Suprapubic skin (tissue), 4 donors: ENCODE measurements at regions not wholly inside any gene's neighbourhood (a gene's known extent, or its start where the extent isn't known, plus 50 kb on each side); places are given as distances from the start of the nearest gene placed in this dataset.

ENCODE experiments used
- DNase-seq, 2 donors: peaks; one replicate each; pipeline ENCODE4 v3.0.0-alpha.2; 2019; ENCODE audit warnings: low spot score in 2 of 2
- H3K27ac ChIP-seq: fragments of 200-600 bp; sonication (generic); one replicate; pipeline ENCODE4 v1.5.1; 2019
- H3K27me3 ChIP-seq: fragments of 200-600 bp; sonication (generic); one replicate; pipeline ENCODE4 v1.5.1; 2019
- H3K36me3 ChIP-seq: fragments of 200-600 bp; sonication (generic); one replicate; pipeline ENCODE4 v1.5.1; 2019
- H3K4me1 ChIP-seq: fragments of 200-600 bp; sonication (generic); one replicate; pipeline ENCODE4 v1.5.1; 2019
- H3K4me3 ChIP-seq: fragments of 200-600 bp; sonication (generic); one replicate; pipeline ENCODE4 v1.5.1; 2019; ENCODE audit warnings: mild to moderate bottlenecking
- H3K9me3 ChIP-seq: fragments of 200-600 bp; sonication (generic); one replicate; pipeline ENCODE4 v1.5.1; 2019
- CTCF ChIP-seq, 2 donors: fragments of 200-600 bp in 1 of 2; fragments of 450-650 bp in 1 of 2; sonication (generic) in 1 of 2; IDR thresholded peaks; one replicate each; pipeline ENCODE4 v1.5.1; 2016 to 2019; ENCODE audit warnings: antibody characterized with exemption in 2 of 2, mild to moderate bottlenecking in 1 of 2, moderate library complexity in 1 of 2
- EP300 ChIP-seq: sonication (generic); formaldehyde crosslinking; IDR thresholded peaks from one replicate; pipeline ENCODE4 v1.6.1; 2017; ENCODE audit warnings: antibody characterized with exemption
- POLR2A ChIP-seq, 2 donors: fragments of 450-650 bp; IDR thresholded peaks; one replicate each; pipeline ENCODE4 v1.6.1; 2017; ENCODE audit warnings: antibody characterized with exemption in 2 of 2, mild to moderate bottlenecking in 2 of 2, moderate library complexity in 2 of 2
- POLR2AphosphoS5 ChIP-seq, 3 donors: sonication (generic); formaldehyde crosslinking; IDR thresholded peaks; one replicate each; pipeline ENCODE4 v1.6.1; 2017; ENCODE audit warnings: antibody characterized with exemption in 3 of 3
- WGBS: methylation state at CpG from one replicate; pipeline ENCODE4 v1.1.5; 2018; 5-methylcytosine and 5-hydroxymethylcytosine counted together

GRCh38 chr1:68293122-68293521, 60.8 kb upstream of the WLS start:
- no peak for TF ChIP-seq EP300
- no peak for TF ChIP-seq CTCF (IDR thresholded peaks at IDR 0.05)
- no peak for TF ChIP-seq POLR2A (IDR thresholded peaks at IDR 0.05)
- Histone ChIP-seq H3K4me3 (no peak overlapping the region), H3K4me1 (peaks cover 8% of the 10 kb centered on the region), H3K9me3 (no peaks in the 10 kb centered on the region), H3K36me3 (no peaks in the 10 kb centered on the region), H3K27ac (no peak overlapping the region), H3K27me3 (no peaks in the 10 kb centered on the region)
- DNase-seq: no peak
- WGBS: 34% methylated on average over 5 of the region's 5 CpGs

DNA sequence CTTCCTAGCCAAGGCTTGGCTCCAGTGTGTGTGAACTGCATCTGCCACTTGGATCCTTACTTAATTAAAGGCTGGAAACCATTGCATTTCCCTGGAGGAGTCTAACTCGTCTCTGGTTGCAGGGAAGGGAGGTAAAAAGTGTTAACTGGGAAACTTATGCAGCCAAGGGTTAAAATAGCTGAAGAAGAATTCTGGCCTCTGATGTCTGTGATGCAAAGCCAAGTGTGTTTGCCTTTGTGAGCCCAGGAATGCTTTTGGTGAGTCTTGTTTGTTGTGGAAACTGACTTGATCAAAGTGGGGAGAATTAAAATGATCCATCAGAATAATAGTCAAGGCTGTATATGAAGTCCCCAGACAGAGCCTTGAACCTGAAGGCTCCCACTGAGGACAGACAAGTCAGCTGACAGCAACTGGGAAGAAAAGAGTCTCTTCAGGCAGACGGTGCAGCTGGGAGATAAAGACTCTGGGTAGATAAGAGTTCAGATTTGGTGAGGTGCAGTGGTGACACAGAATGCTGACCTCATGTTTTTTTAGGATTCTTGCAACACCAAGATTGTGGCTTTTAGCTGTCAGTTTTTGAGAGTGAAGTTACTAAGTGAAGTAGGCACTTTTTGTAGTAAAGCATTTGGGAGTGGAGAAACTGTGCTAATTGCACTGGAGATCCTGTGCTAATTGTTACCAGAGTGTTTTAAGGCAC, 59.5 kb upstream of the WLS start:
- no peak for TF ChIP-seq POLR2AphosphoS5 (IDR thresholded peaks at IDR 0.05)
- TF ChIP-seq POLR2A (IDR thresholded peaks at IDR 0.05): no peak
- TF ChIP-seq CTCF (IDR thresholded peaks at IDR 0.05): no peak
- no peak for TF ChIP-seq EP300
- H3K4me3 ChIP-seq: no peak overlapping the region
- no peaks in the 10 kb centered on the region for H3K9me3 ChIP-seq
- no peaks in the 10 kb centered on the region for H3K27me3 ChIP-seq
- DNase-seq: no peak
- peaks cover 8% of the 10 kb centered on the region for H3K4me1 ChIP-seq
- WGBS: 30% methylated on average over 2 of the region's 2 CpGs
- H3K27ac ChIP-seq: no peak overlapping the region
- H3K36me3 ChIP-seq: no peaks in the 10 kb centered on the region

DNA sequence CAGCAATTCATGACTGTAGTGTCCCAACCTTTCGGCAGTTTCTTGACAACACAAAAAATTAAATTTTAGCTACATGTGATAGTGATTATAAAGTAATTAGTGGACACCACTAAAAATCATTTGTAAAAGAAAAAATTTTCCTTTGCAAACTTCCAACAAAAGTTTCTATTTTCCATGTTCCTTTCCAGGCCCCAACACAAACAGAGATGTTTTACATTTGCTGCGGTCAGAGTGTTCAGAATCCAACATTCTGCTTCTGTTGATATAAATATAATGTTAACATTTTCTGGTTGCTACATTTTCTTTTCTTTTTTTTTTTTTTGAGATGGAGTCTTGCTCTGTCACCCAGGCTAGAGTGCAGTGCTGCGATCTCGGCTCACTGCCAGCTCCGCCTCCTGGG, 54.9 kb upstream of the WLS start:
- Histone ChIP-seq H3K9me3 (no peaks in the 10 kb centered on the region), H3K4me3 (no peak overlapping the region), H3K27ac (no peak overlapping the region), H3K36me3 (no peaks in the 10 kb centered on the region), H3K4me1 (no peaks in the 10 kb centered on the region), H3K27me3 (no peaks in the 10 kb centered on the region)
- 67% methylated on average over 5 of the region's 5 CpGs for WGBS
- TF ChIP-seq EP300 (no peak), POLR2A (IDR thresholded peaks at IDR 0.05) (no peak), CTCF (IDR thresholded peaks at IDR 0.05) (no peak), POLR2AphosphoS5 (IDR thresholded peaks at IDR 0.05) (no peak)
- DNase-seq: no peak

DNA sequence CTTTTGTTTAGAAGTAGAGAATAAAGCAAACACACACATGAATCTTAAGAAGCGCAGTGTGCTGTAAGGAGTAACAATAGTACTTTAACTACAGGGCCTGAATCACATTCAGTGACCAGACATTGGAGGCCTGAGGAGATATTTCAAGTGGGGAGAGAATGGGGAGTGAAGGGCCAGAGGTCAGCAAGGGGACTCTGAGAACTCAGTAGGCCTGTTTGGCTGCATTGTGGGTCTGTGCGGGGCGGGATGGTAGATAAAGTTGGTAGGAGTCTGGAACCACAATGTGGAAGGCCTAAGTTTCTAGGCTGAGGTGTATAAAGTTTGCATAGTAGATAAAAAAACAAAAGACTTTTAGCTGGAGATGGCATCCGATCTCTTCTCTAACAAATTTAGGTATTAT, 52.7 kb upstream of the WLS start:
- TF ChIP-seq POLR2A (IDR thresholded peaks at IDR 0.05): no peak
- TF ChIP-seq POLR2AphosphoS5 (IDR thresholded peaks at IDR 0.05): no peak
- no peak for TF ChIP-seq CTCF (IDR thresholded peaks at IDR 0.05)
- TF ChIP-seq EP300: no peak
- Histone ChIP-seq H3K4me1 (no peaks in the 10 kb centered on the region), H3K27me3 (no peaks in the 10 kb centered on the region), H3K9me3 (no peaks in the 10 kb centered on the region), H3K4me3 (no peak overlapping the region), H3K36me3 (no peaks in the 10 kb centered on the region), H3K27ac (no peak overlapping the region)
- 96% methylated on average over 4 of the region's 4 CpGs for WGBS
- DNase-seq: no peak

- Histone ChIP-seq H3K4me3 (no peak overlapping the region), H3K36me3 (no peaks in the 10 kb centered on the region), H3K27ac (no peak overlapping the region), H3K9me3 (no peaks in the 10 kb centered on the region), H3K4me1 (no peaks in the 10 kb centered on the region), H3K27me3 (no peaks in the 10 kb centered on the region)
- TF ChIP-seq POLR2AphosphoS5 (IDR thresholded peaks at IDR 0.05) (no peak), POLR2A (IDR thresholded peaks at IDR 0.05) (no peak), EP300 (no peak), CTCF (IDR thresholded peaks at IDR 0.05) (no peak)
- no peak for DNase-seq
- WGBS: 86% methylated on average over 4 of the region's 4 CpGs
Measured at GRCh38 chr1:68281946-68282615, 49.8 kb upstream of the WLS start.
